Prostate gland (tissue), 2 donors: ENCODE measurements at regions not wholly inside any gene's neighbourhood (a gene's known extent, or its start where the extent isn't known, plus 50 kb on each side); places are given as distances from the start of the nearest gene placed in this dataset.

ENCODE experiments used
- DNase-seq: peaks from one replicate; pipeline ENCODE4 v3.0.0-alpha.2; 2019; ENCODE audit warnings: low spot score
- H3K27ac ChIP-seq, 2 donors: fragments of 200-600 bp; sonication (generic); 2 replicates each; pipeline ENCODE4 v1.5.1; 2017 to 2019
- H3K27me3 ChIP-seq: fragments of 200-600 bp; sonication (generic); replicated peaks from 2 replicates; pipeline ENCODE4 v1.5.1; 2019; ENCODE audit not compliant: insufficient read depth
- H3K36me3 ChIP-seq, 2 donors: fragments of 200-600 bp; sonication (generic); 1 replicate in 1 of 2; 2 replicates in 1 of 2; pipeline versions ENCODE4 v1.5.1 to v1.8.1; 2017 to 2019
- H3K4me1 ChIP-seq: fragments of 200-600 bp; sonication (generic); replicated peaks from 2 replicates; pipeline ENCODE4 v1.5.1; 2019
- H3K4me3 ChIP-seq, 2 donors: fragments of 200-600 bp; sonication (generic); 2 replicates each; pipeline ENCODE4 v1.5.1; 2017 to 2019
- H3K9me3 ChIP-seq: fragments of 200-600 bp; sonication (generic); 2 replicates; pipeline ENCODE4 v1.5.1; 2017
- CTCF ChIP-seq, 4 experiments: fragments of 200-600 bp in 2 of 4; fragments of 450-650 bp in 2 of 4; sonication (generic) in 2 of 4; IDR thresholded peaks; 1 replicate in 3 of 4; 2 replicates in 1 of 4; pipeline ENCODE4 v1.5.1; 2016 to 2019; ENCODE audit warnings: antibody characterized with exemption in 4 of 4, mild to moderate bottlenecking in 2 of 4, moderate library complexity in 2 of 4
- POLR2A ChIP-seq: fragments of 450-650 bp; IDR thresholded peaks from one replicate; pipeline ENCODE4 v1.6.1; 2016; ENCODE audit warnings: antibody characterized with exemption, mild to moderate bottlenecking
- POLR2AphosphoS5 ChIP-seq: sonication (generic); formaldehyde crosslinking; IDR thresholded peaks from one replicate; pipeline ENCODE4 v1.6.1; 2017; ENCODE audit warnings: antibody characterized with exemption
- WGBS: methylation state at CpG from one replicate; pipeline ENCODE4 v1.1.5; 2018; 5-methylcytosine and 5-hydroxymethylcytosine counted together
- intact Hi-C: fragments of 100-400 bp; cut with DNase I; formaldehyde crosslinking; loops from one replicate; pipeline ENCODE4 v1.14.2; 2022

- H3K27me3 ChIP-seq: no peaks in the 10 kb centered on the region
- 66% methylated on average over 3 of the region's 3 CpGs for WGBS
- no peaks in the 10 kb centered on the region for H3K4me1 ChIP-seq
- TF ChIP-seq CTCF (IDR thresholded peaks at IDR 0.05): no peak
- no peak for TF ChIP-seq POLR2A
- TF ChIP-seq POLR2AphosphoS5: no peak
- no peaks in the 10 kb centered on the region for H3K9me3 ChIP-seq
- intact Hi-C loops: no loop called here
- H3K36me3 ChIP-seq: no peaks in the 10 kb centered on the region
- no peak overlapping the region for H3K4me3 ChIP-seq
- no peak for DNase-seq
- H3K27ac ChIP-seq: no peak overlapping the region
Measured at GRCh38 chr13:38537051-38537450, 149.8 kb upstream of the FREM2 start.

- H3K4me3 ChIP-seq: no peak overlapping the region
- WGBS: 54% methylated on average over 4 of the region's 4 CpGs
Measured at GRCh38 chr13:38538422-38538821, 148.5 kb upstream of the FREM2 start.

GRCh38 chr13:38539632-38540031, 147.2 kb upstream of the FREM2 start:
- no peak for DNase-seq
- no peak overlapping the region for H3K27ac ChIP-seq
- intact Hi-C loops: no loop called here
- no peaks in the 10 kb centered on the region for H3K27me3 ChIP-seq
- no peaks in the 10 kb centered on the region for H3K36me3 ChIP-seq
- WGBS: 94% methylated on average over 2 of the region's 2 CpGs
- no peaks in the 10 kb centered on the region for H3K9me3 ChIP-seq
- no peak for TF ChIP-seq POLR2A
- no peak for TF ChIP-seq POLR2AphosphoS5
- no peak for TF ChIP-seq CTCF (IDR thresholded peaks at IDR 0.05)
- no peaks in the 10 kb centered on the region for H3K4me1 ChIP-seq
- no peak overlapping the region for H3K4me3 ChIP-seq

More at GRCh38 chr13:38538422-38538821, 148.5 kb upstream of the FREM2 start:
- DNase-seq: no peak
- Histone ChIP-seq H3K4me1 (no peaks in the 10 kb centered on the region), H3K36me3 (no peaks in the 10 kb centered on the region), H3K9me3 (no peaks in the 10 kb centered on the region), H3K27me3 (no peaks in the 10 kb centered on the region), H3K27ac (no peak overlapping the region)
- TF ChIP-seq CTCF (IDR thresholded peaks at IDR 0.05): no peak
- TF ChIP-seq POLR2A: no peak
- TF ChIP-seq POLR2AphosphoS5: no peak
- intact Hi-C loops: no loop called here

GRCh38 chr13:38542601-38543000, 144.3 kb upstream of the FREM2 start:
- TF ChIP-seq POLR2A (no peak), POLR2AphosphoS5 (no peak), CTCF (IDR thresholded peaks at IDR 0.05) (no peak)
- Histone ChIP-seq H3K4me1 (no peaks in the 10 kb centered on the region), H3K27ac (no peak overlapping the region), H3K9me3 (no peaks in the 10 kb centered on the region), H3K27me3 (no peaks in the 10 kb centered on the region), H3K4me3 (no peak overlapping the region), H3K36me3 (no peaks in the 10 kb centered on the region)
- 64% methylated on average over 3 of the region's 3 CpGs for WGBS
- DNase-seq: no peak
- intact Hi-C loops: no loop called here

- H3K36me3 ChIP-seq: no peaks in the 10 kb centered on the region
- H3K4me1 ChIP-seq: no peaks in the 10 kb centered on the region
- H3K4me3 ChIP-seq: no peak overlapping the region
- no peak overlapping the region for H3K27ac ChIP-seq
- no peak for DNase-seq
- no peak for TF ChIP-seq POLR2AphosphoS5
- TF ChIP-seq POLR2A: no peak
- TF ChIP-seq CTCF (IDR thresholded peaks at IDR 0.05): no peak
- no peaks in the 10 kb centered on the region for H3K27me3 ChIP-seq
- intact Hi-C loops: no loop called here
- H3K9me3 ChIP-seq: no peaks in the 10 kb centered on the region
- 58% methylated on average over 4 of the region's 4 CpGs for WGBS
Measured at GRCh38 chr13:38543561-38543960, 143.3 kb upstream of the FREM2 start.
